ENCODE measurements at regions not wholly inside any gene's neighbourhood (a gene's known extent, or its start where the extent isn't known, plus 50 kb on each side); places are given as distances from the start of the nearest gene placed in this dataset.

GRCh38 chr6:16989382-16989781, 112.5 kb upstream of the STMND1 start:
- no peak for TF ChIP-seq CTCF (conservative IDR thresholded peaks at IDR 0.05)
- TF ChIP-seq ZFX (IDR thresholded peaks at IDR 0.05), result no peak
